CD4-positive, alpha-beta T cell treated with Interleukin-21 for 1 hour (primary cell): ENCODE measurements at regions not wholly inside any gene's neighbourhood (a gene's known extent, or its start where the extent isn't known, plus 50 kb on each side); places are given as distances from the start of the nearest gene placed in this dataset.
A peak's percentile ranks its signal among the peaks of the same experiment; 100 is the strongest.
"Not testable (repeated sequence)": the region's sequence is repeated elsewhere in the genome, so short reads cannot be mapped to it uniquely, and the experiment has no call there.

Experiments used
- DNase-seq: peaks from one replicate; pipeline ENCODE4 v3.0.0-alpha.2; 2020

- no peak for DNase-seq
Observed at GRCh38 chr14:55849833-55850232, 268.4 kb upstream of the PELI2 start.

- DNase-seq = no peak
Observed at GRCh38 chr14:55850825-55851241, 267.4 kb upstream of the PELI2 start.

- no peak for DNase-seq
Observed at GRCh38 chr14:55851301-55851700, 266.9 kb upstream of the PELI2 start.

- DNase-seq = no peak
Observed at GRCh38 chr14:55851961-55852360, 266.2 kb upstream of the PELI2 start.

- no peak for DNase-seq
Observed at GRCh38 chr14:55855751-55856150, 262.5 kb upstream of the PELI2 start.

GRCh38 chr14:55858604-55859003, 259.6 kb upstream of the PELI2 start:
- no peak for DNase-seq

GRCh38 chr14:55861561-55861960, 256.6 kb upstream of the PELI2 start:
- DNase-seq = not testable (repeated sequence)

- DNase-seq = peak; percentile 8
Observed at GRCh38 chr14:55864890-55865655, 253.1 kb upstream of the PELI2 start.

- DNase-seq = no peak
Observed at GRCh38 chr14:55867311-55867710, 250.9 kb upstream of the PELI2 start.

- DNase-seq = no peak
Observed at GRCh38 chr14:55867719-55868118, 250.5 kb upstream of the PELI2 start.

GRCh38 chr14:55869397-55870049, 248.7 kb upstream of the PELI2 start:
- no peak for DNase-seq

- no peak for DNase-seq
Observed at GRCh38 chr14:55873169-55873568, 245.0 kb upstream of the PELI2 start.

- no peak for DNase-seq
Observed at GRCh38 chr14:55874785-55875184, 243.4 kb upstream of the PELI2 start.

- DNase-seq = no peak
Observed at GRCh38 chr14:55877942-55878341, 240.3 kb upstream of the PELI2 start.

GRCh38 chr14:55881577-55882241, 236.5 kb upstream of the PELI2 start:
- DNase-seq = no peak

GRCh38 chr14:55884819-55885218, 233.4 kb upstream of the PELI2 start:
- no peak for DNase-seq

- DNase-seq = no peak
Observed at GRCh38 chr14:55889124-55889523, 229.1 kb upstream of the PELI2 start.

- DNase-seq = no peak
Observed at GRCh38 chr14:55891692-55892091, 226.5 kb upstream of the PELI2 start.

GRCh38 chr14:55892906-55893305, 225.3 kb upstream of the PELI2 start:
- no peak for DNase-seq

- no peak for DNase-seq
Observed at GRCh38 chr14:55893705-55894104, 224.5 kb upstream of the PELI2 start.

- no peak for DNase-seq
Observed at GRCh38 chr14:55897031-55897430, 221.2 kb upstream of the PELI2 start.

- no peak for DNase-seq
Observed at GRCh38 chr14:55898938-55899337, 219.3 kb upstream of the PELI2 start.

- DNase-seq = no peak
Observed at GRCh38 chr14:55899531-55899930, 218.7 kb upstream of the PELI2 start.

- DNase-seq = no peak
Observed at GRCh38 chr14:55900749-55901148, 217.5 kb upstream of the PELI2 start.
